MCF 10A (cell line): ENCODE measurements at regions not wholly inside any gene's neighbourhood (a gene's known extent, or its start where the extent isn't known, plus 50 kb on each side); places are given as distances from the start of the nearest gene placed in this dataset.

Experiments
- BruUV-seq: library from RNA; stranded (reverse); fragments of 400-500 nt; replicated peaks from 2 replicates; lab custom pipeline; 2021; lab: Mats Ljungman, UMichigan
- CTCF ChIA-PET: fragments of 300-600 bp; sonication (Branson Sonifier 250); formaldehyde crosslinking; extraction: SDS; loops from one replicate; lab custom pipeline; 2021; ENCODE audit warnings: antibody characterized with exemption, inconsistent platforms; lab: Yijun Ruan, JAX
- POLR2A ChIA-PET: fragments of 300-600, 350-650 bp; sonication (Branson Sonifier 250); formaldehyde crosslinking; extraction: SDS; loops from one replicate; lab custom pipeline; 2020; ENCODE audit warnings: antibody characterized with exemption, inconsistent platforms; lab: Yijun Ruan, JAX
- DNase-seq: peaks from one replicate; pipeline ENCODE4 v3.0.0-alpha.2; 2018; ENCODE audit not compliant: unreplicated experiment
- H3K27ac Mint-ChIP-seq: one replicate; pipeline ENCODE4 v1.8.0; 2022; ENCODE audit warnings: mild to moderate bottlenecking, low read depth, mixed read lengths; ENCODE audit not compliant: unreplicated experiment
- H3K27me3 Mint-ChIP-seq: one replicate; pipeline ENCODE4 v1.8.0; 2022; ENCODE audit warnings: mixed read lengths; ENCODE audit not compliant: insufficient read depth, unreplicated experiment
- H3K36me3 Mint-ChIP-seq: one replicate; pipeline ENCODE4 v1.8.0; 2022; ENCODE audit warnings: mild to moderate bottlenecking, moderate library complexity, mixed read lengths; ENCODE audit not compliant: insufficient read depth, unreplicated experiment
- H3K4me1 Mint-ChIP-seq: one replicate; pipeline ENCODE4 v1.8.0; 2022; ENCODE audit warnings: mixed read lengths; ENCODE audit not compliant: insufficient read depth, unreplicated experiment
- H3K4me3 Mint-ChIP-seq: one replicate; pipeline ENCODE4 v1.8.0; 2022; ENCODE audit warnings: mild to moderate bottlenecking, moderate library complexity, mixed read lengths; ENCODE audit not compliant: unreplicated experiment
- H3K9me3 Mint-ChIP-seq: one replicate; pipeline ENCODE4 v1.8.0; 2022; ENCODE audit warnings: mixed read lengths; ENCODE audit not compliant: unreplicated experiment
- CTCF ChIP-seq: fragments of 200-600 bp; IDR thresholded peaks from one replicate; pipeline ENCODE4 v1.8.0; 2022; ENCODE audit warnings: antibody characterized with exemption, mild to moderate bottlenecking; ENCODE audit not compliant: unreplicated experiment
- intact Hi-C: fragments of 100-400 bp; cut with micrococcal nuclease; formaldehyde crosslinking; loops from 2 replicates; pipeline ENCODE4 v1.14.1; 2022

DNA sequence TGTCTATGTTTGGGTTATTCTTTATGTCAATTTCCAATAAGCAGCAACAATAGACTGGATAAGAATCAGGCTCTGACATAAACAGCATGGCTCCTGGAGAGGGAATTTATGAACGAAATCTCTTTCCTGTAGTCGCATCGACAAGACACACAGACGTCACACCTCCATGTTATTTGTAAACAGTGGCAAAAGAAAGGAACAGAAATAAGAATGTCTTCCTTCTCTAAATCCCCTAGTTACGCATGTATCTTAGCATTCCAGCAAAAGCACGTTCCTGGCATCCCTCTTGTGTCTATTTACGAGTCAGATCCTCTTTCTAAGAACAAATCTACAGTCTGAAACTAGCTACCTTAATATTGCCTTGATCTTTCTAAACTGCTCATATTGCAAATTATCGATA lies 559.1 kb upstream of the JAG1 start:
- POLR2A ChIA-PET = interaction anchor here (0.6 to 0.7 kb wide), 3 partner anchors 9 to 652 kb away, joined by 3 to 5 read pairs (median 3); no protein-coding TSS in a partner anchor
- Mint-ChIP-seq H3K27me3 (no peaks in the 10 kb centered on the region), H3K4me1 (peaks cover 13% of the 10 kb centered on the region), H3K27ac (no peak overlapping the region), H3K4me3 (no peak overlapping the region), H3K36me3 (no peaks in the 10 kb centered on the region), H3K9me3 (no peaks in the 10 kb centered on the region)
- intact Hi-C loops = no loop called here
- CTCF ChIA-PET = interaction anchor here (1.2 kb wide), 1 partner anchor 11 kb away, joined by 3 read pairs; no protein-coding TSS in a partner anchor
- no peak for DNase-seq
- no TSS peak for BruUV-seq
- TF ChIP-seq CTCF = no peak

GRCh38 chr20:11234181-11234580 lies 560.4 kb upstream of the JAG1 start:
- Mint-ChIP-seq H3K4me1 (peaks cover 13% of the 10 kb centered on the region), H3K27ac (no peak overlapping the region), H3K4me3 (no peak overlapping the region), H3K9me3 (no peaks in the 10 kb centered on the region), H3K36me3 (no peaks in the 10 kb centered on the region), H3K27me3 (no peaks in the 10 kb centered on the region)
- ChIA-PET POLR2A (no interaction called here), CTCF (no interaction called here)
- intact Hi-C loops = no loop called here
- DNase-seq = no peak
- TF ChIP-seq CTCF = no peak
- BruUV-seq = no TSS peak

DNA sequence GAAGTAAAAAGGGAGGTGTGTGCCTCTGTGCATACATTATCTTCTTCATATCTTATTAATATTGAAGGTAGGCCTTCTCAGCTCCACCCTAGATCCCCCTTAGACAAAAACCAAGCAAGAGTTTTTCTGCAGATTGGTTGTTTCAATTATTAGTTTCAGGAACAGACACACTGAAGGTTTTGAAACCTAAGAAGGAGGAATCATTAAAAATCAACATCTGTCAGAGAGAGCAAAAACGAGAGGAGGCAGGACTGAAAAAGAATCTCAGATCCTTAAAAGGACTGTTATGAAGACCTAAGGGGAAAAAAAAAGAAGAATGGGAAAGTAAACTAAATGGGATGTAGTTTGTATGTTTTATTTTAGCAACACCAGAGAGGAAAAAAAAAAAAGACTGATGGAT lies 560.8 kb upstream of the JAG1 start:
- intact Hi-C loops = no loop called here
- H3K9me3 Mint-ChIP-seq = no peaks in the 10 kb centered on the region
- DNase-seq = no peak
- no peak for TF ChIP-seq CTCF
- peak overlapping the region; percentile 1 for H3K27ac Mint-ChIP-seq
- no peaks in the 10 kb centered on the region for H3K36me3 Mint-ChIP-seq
- no peaks in the 10 kb centered on the region for H3K27me3 Mint-ChIP-seq
- BruUV-seq = no TSS peak
- no peak overlapping the region for H3K4me3 Mint-ChIP-seq
- POLR2A ChIA-PET = interaction anchor here (1.2 kb wide), 1 partner anchor 13 kb away, joined by 3 read pairs; no protein-coding TSS in a partner anchor
- H3K4me1 Mint-ChIP-seq = peaks cover 11% of the 10 kb centered on the region
- CTCF ChIA-PET = no interaction called here

GRCh38 chr20:11235058-11235457 lies 561.3 kb upstream of the JAG1 start:
- CTCF ChIA-PET = no interaction called here

More at GRCh38 chr20:11235058-11235457, 561.3 kb upstream of the JAG1 start:
- H3K27me3 Mint-ChIP-seq = no peaks in the 10 kb centered on the region
- POLR2A ChIA-PET = interaction anchor here (1.2 kb wide), 1 partner anchor 13 kb away, joined by 3 read pairs; no protein-coding TSS in a partner anchor
- intact Hi-C loops = no loop called here
- peak overlapping the region; percentile 1 for H3K27ac Mint-ChIP-seq
- DNase-seq = peak; percentile 18
- TF ChIP-seq CTCF = no peak
- no peaks in the 10 kb centered on the region for H3K9me3 Mint-ChIP-seq
- BruUV-seq = no TSS peak
- peaks cover 6% of the 10 kb centered on the region for H3K4me1 Mint-ChIP-seq
- H3K36me3 Mint-ChIP-seq = no peaks in the 10 kb centered on the region
- H3K4me3 Mint-ChIP-seq = no peak overlapping the region
